Adrenal gland (tissue), 9 donors: ENCODE measurements at regions not wholly inside any gene's neighbourhood (a gene's known extent, or its start where the extent isn't known, plus 50 kb on each side); places are given as distances from the start of the nearest gene placed in this dataset.

Experiments used
- DNase-seq, 7 donors: peaks; one replicate each; pipeline ENCODE4 v3.0.0-alpha.2; 2019 to 2020
- H3K27ac ChIP-seq, 5 donors: fragments of 200-600 bp; sonication (generic) in 4 of 5; 1 replicate in 3 of 5; 2 replicates in 2 of 5; pipeline versions ENCODE4 v1.5.1 to v1.8.0; 2016 to 2020; ENCODE audit warnings: mild to moderate bottlenecking in 1 of 5
- H3K27me3 ChIP-seq: fragments of 200-600 bp; 2 replicates; pipeline ENCODE4 v1.8.0; 2021
- H3K36me3 ChIP-seq, 2 donors: fragments of 200-600 bp; replicated peaks in 1 of 2; 1 replicate in 1 of 2; 2 replicates in 1 of 2; pipeline versions ENCODE4 v1.5.1 to v1.8.0; 2018 to 2022
- H3K4me1 ChIP-seq, 2 donors: fragments of 200-600 bp; replicated peaks in 1 of 2; 1 replicate in 1 of 2; 2 replicates in 1 of 2; pipeline versions ENCODE4 v1.5.1 to v1.8.0; 2018 to 2021
- H3K4me3 ChIP-seq, 4 donors: fragments of 200-600 bp; sonication (generic) in 3 of 4; one replicate each; pipeline ENCODE4 v1.5.1; 2016 to 2018
- H3K9me3 ChIP-seq, 3 donors: fragments of 200-600 bp; sonication (generic) in 1 of 3; replicated peaks in 1 of 3; 1 replicate in 2 of 3; 2 replicates in 1 of 3; pipeline versions ENCODE4 v1.5.1 to v1.8.0; 2016 to 2021
- CTCF ChIP-seq, 6 experiments: fragments of 450-650 bp in 4 of 6; fragments of 200-600 bp in 2 of 6; sonication (generic) in 1 of 6; IDR thresholded peaks; 1 replicate in 5 of 6; 2 replicates in 1 of 6; pipeline versions ENCODE4 v1.5.1 to v1.8.0; 2016 to 2021; ENCODE audit warnings: antibody characterized with exemption in 6 of 6, mild to moderate bottlenecking in 2 of 6, moderate library complexity in 1 of 6
- POLR2A ChIP-seq, 2 donors: fragments of 450-650 bp; IDR thresholded peaks; one replicate each; pipeline ENCODE4 v1.6.1; 2017; ENCODE audit warnings: antibody characterized with exemption in 2 of 2, mild to moderate bottlenecking in 2 of 2, moderate library complexity in 1 of 2
- WGBS, 4 donors: extraction: QIAGEN DNeasy Blood & Tissue Kit in 2 of 4; methylation state at CpG; one replicate each; pipeline versions ENCODE4 v1.1.5 to v1.1.7; 2013 to 2017; 5-methylcytosine and 5-hydroxymethylcytosine counted together
- intact Hi-C, 2 donors: fragments of 100-400 bp; cut with DNase I; formaldehyde crosslinking; loops; one replicate each; pipeline versions ENCODE4 v1.14.1 to v1.15.0; 2022 to 2023
- donor health status: healthy with polysubstance abuse.
- donor health status: Bipolar disorder and iron deficiency.
- donor health status: DM: yes; HTN: yes; CAD: no.
- donor health status: DM: no; HTN: no; CAD: no.
- donor health status: DM: no; HTN: no; CAD: no.

GRCh38 chr2:238645095-238645494 lies 202.8 kb upstream of the TWIST2 start:
- H3K4me1 ChIP-seq: peaks cover 5 to 16% of the 10 kb centered on the region in 2 donors
- no peak for DNase-seq
- H3K9me3 ChIP-seq: no peaks in the 10 kb centered on the region
- no peaks in the 10 kb centered on the region for H3K27me3 ChIP-seq
- H3K36me3 ChIP-seq: no peaks in the 10 kb centered on the region
- TF ChIP-seq POLR2A (IDR thresholded peaks at IDR 0.05): no peak
- WGBS, 4 donors: 76 to 93% (median 91%) methylated on average over 6 of the region's 6 CpGs
- H3K27ac ChIP-seq: peak overlapping the region in 4 of 5 donors; percentile 79 to 92 (median 87)
- no peak overlapping the region for H3K4me3 ChIP-seq
- intact Hi-C loops: no loop called here

GRCh38 chr2:238645716-238646115 lies 202.2 kb upstream of the TWIST2 start:
- peaks cover 5 to 16% of the 10 kb centered on the region in 2 donors for H3K4me1 ChIP-seq

GRCh38 chr2:238646281-238646680 lies 201.6 kb upstream of the TWIST2 start:
- intact Hi-C loops: no loop called here
- no peak for DNase-seq
- no peak for TF ChIP-seq POLR2A (IDR thresholded peaks at IDR 0.05)
- TF ChIP-seq CTCF (IDR thresholded peaks at IDR 0.05): no peak
- no peak overlapping the region for H3K27ac ChIP-seq
- H3K36me3 ChIP-seq: no peaks in the 10 kb centered on the region
- H3K4me1 ChIP-seq: peaks cover 5 to 16% of the 10 kb centered on the region in 2 donors
- no peaks in the 10 kb centered on the region for H3K9me3 ChIP-seq
- WGBS, 4 donors: 88 to 98% (median 92%) methylated on average over 4 of the region's 4 CpGs
- no peak overlapping the region for H3K4me3 ChIP-seq
- no peaks in the 10 kb centered on the region for H3K27me3 ChIP-seq

More at GRCh38 chr2:238645716-238646115, 202.2 kb upstream of the TWIST2 start:
- Histone ChIP-seq H3K4me3 (no peak overlapping the region), H3K27me3 (no peaks in the 10 kb centered on the region), H3K9me3 (no peaks in the 10 kb centered on the region), H3K36me3 (no peaks in the 10 kb centered on the region), H3K27ac (no peak overlapping the region)
- intact Hi-C loops: no loop called here
- DNase-seq: no peak
- TF ChIP-seq CTCF (IDR thresholded peaks at IDR 0.05) (no peak), POLR2A (IDR thresholded peaks at IDR 0.05) (no peak)
- 81 to 100% (median 94%) methylated on average over 1 of the region's 1 CpG for WGBS, 4 donors

GRCh38 chr2:238646803-238647202 lies 201.1 kb upstream of the TWIST2 start:
- Histone ChIP-seq H3K4me1 (peaks cover 5 to 16% of the 10 kb centered on the region in 2 donors), H3K36me3 (no peaks in the 10 kb centered on the region), H3K9me3 (no peaks in the 10 kb centered on the region), H3K27ac (no peak overlapping the region), H3K27me3 (no peaks in the 10 kb centered on the region), H3K4me3 (no peak overlapping the region)
- WGBS, 4 donors: 88 to 97% (median 93%) methylated on average over 4 of the region's 4 CpGs
- no peak for TF ChIP-seq POLR2A (IDR thresholded peaks at IDR 0.05)
- DNase-seq: no peak
- intact Hi-C loops: no loop called here

- Histone ChIP-seq H3K27ac (no peak overlapping the region), H3K4me3 (no peak overlapping the region), H3K4me1 (peaks cover 0 to 10% of the 10 kb centered on the region in 2 donors), H3K36me3 (no peaks in the 10 kb centered on the region), H3K9me3 (no peaks in the 10 kb centered on the region), H3K27me3 (no peaks in the 10 kb centered on the region)
- WGBS, 4 donors: 87 to 95% (median 90%) methylated on average over 7 of the region's 7 CpGs
- TF ChIP-seq POLR2A (IDR thresholded peaks at IDR 0.05): no peak
- no peak for TF ChIP-seq CTCF (IDR thresholded peaks at IDR 0.05)
- intact Hi-C loops: no loop called here
- no peak for DNase-seq
Measured at GRCh38 chr2:238649123-238649522, 198.8 kb upstream of the TWIST2 start.
